NCI-H146 (cell line): ENCODE measurements at regions not wholly inside any gene's neighbourhood (a gene's known extent, or its start where the extent isn't known, plus 50 kb on each side); places are given as distances from the start of the nearest gene placed in this dataset.
"Not testable (repeated sequence)": the region's sequence is repeated elsewhere in the genome, so short reads cannot be mapped to it uniquely, and the experiment has no call there.

ENCODE experiments used
- DNase-seq: peaks from one replicate; lab custom pipeline; 2025; lab: John Stamatoyannopoulos, UW

DNA sequence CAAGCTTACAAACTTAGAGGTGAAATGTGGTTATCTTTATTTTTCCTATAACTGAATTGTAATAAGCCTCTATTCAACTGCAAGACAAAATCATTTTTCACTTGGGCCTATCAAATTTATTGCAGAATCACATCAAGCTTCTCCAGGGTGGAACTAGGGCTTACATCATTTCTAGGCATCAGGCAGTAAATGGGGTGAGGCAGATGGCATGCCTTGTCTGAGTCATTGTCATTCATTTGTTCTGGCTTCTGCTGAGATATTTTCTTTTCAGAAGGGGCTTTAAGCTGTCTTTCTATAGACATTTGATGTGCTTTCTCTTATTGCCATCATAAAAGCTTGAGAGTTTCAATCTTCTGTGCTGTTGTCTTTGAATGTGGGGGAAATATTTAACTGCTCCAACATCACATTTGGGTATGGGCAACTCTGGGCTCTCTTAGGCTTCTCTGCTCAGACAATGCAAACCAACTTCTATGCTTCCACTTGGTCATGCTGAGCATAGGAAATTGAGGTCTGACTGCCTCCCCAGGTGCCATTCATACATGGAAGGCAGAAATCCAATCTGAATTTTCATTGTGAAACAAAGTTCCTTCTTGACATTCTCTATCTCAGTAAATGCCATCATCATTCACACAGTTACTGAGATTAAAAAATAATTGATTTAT, 225.8 kb upstream of the GIMD1 start:
- DNase-seq = no peak

DNA sequence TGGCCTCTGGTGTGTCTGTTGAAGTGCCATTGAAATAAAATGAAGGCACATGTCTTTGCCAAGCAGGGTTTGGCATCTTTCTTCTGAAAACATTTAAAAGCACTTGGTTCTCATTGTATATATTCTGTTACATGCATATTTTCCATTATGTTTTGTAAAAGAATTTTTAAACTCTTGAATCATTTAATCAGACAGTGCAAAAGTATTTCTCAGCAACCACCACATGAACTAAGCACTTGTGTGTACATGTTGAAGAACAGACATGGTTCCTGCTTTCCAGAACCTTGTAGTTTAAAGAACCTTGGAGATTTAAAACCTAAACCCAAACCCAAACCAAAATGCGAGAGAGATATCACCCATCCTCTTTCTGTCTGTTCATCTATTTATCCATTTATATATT, 220.3 kb upstream of the GIMD1 start:
- DNase-seq = no peak

DNA sequence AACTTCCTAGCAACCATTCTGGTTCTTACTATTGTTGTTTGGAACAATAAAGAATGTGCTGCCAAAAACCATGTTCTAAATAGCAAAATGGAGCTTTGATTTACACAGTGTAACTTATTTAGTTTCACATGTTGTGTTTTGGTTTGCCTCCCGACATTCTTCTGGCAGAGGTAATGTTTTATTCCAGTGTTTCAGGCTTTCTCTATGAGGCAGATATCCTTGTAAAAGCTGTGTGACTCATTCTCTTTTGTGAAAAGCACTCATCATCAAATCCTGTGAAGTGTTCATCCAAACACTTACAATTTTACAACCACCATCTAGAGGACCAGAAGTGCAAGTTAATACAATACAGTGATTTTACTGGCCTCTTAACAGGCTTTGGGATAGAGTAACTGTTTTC, 219.0 kb upstream of the GIMD1 start:
- DNase-seq = no peak

DNA sequence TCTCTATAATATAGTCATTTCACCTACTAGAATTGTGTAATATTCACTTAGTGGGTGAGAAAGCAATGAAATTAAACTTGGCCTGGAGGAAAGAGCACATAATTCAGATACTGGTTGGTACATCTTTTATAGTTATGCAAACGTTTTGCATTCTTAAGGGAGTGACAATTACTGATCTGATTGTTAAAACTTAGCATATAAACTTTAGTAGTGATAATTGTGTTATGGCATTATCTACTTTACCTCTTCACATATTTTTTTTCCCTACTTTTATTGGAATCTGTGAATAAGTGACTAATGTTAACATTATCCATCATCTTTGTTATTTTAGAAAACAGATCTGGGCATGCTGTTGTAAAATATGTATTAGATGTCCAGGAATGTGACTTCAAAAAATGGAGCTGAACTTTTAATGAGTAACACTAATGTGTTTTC, 217.4 kb upstream of the GIMD1 start:
- DNase-seq = no peak

DNA sequence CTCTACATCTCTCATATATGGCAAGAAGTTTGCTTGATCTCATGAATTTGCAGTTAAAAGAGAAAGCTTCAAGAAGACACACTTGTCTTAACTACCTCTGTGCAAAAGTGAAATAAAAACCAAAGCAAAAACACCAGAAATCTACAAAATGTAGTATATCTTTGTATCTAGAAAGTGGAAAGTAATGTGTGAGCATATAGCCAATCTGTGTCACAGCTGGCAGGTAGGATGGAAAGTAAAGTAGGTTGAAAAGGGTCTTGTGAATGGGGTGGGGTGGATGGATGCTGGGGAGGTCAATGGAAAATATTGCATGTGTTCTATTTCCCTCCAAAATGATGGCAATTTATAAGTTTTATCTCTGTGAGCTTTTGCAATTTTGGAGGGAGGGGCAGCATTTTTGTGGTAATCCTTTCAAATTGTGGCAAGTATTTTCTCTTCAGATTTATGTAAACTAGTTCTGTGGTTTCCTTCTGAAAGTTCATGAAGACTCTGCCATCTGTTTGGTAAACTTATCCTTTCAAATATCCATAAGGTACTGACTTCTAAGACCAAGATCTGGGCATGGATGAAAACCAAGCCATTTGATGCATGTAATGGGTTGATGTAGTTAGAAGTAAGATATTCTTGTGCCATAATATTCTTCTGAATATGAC, 215.9 kb upstream of the GIMD1 start:
- no peak for DNase-seq

DNA sequence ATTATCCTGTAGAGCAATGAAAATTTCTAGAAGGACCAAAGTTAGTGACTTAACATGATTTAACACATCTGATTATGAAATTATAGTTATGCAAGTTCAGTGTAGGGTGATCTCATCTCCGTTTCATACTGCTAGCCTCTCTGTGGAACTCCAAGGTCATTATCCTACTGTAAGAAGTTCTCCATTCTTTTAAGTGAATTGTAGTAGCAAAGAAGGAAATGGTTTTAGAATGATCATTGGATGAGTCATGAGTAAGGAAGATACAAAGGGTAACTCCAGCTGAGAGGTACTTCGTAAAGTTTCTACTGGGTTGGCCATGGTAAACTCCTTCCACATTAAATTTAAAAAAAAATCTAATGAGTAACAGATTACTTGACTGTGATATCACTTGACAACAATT, 215.0 kb upstream of the GIMD1 start:
- no peak for DNase-seq

DNA sequence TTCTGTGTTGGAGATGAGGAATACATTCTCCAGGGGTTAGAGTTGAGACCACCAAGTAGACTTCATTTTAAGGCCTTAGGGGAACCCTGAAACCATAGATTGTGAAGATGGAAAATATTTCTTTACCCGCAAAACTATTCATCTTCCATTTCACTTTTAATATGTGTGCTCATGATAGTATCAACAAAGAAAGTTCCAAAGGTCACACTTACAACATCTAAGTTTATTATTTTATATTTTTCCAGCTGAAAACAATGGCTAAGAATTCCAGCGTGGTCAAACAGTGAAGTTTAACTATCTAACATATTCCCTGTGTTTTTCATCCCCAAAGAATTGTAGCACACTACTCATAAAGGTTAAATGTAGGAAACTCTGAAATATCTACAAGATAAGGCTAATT, 214.5 kb upstream of the GIMD1 start:
- no peak for DNase-seq

DNA sequence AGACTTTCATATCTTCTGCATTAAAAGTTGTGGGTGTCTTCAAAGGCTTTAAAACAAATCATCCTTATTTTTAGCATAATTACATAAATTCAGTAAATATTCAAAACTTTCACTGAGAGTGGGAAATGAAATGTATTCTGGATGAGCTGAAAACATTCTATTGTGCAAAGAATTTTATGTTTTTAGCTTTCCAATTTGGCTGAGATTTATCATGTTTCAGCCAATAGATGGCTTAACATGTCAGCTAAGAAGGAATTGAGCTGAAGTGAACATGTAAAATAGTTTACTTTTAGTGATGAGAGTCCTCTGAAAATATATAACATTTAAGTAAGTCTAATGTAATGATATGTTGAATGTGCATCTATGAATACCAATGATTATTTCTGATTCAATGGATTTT, 213.5 kb upstream of the GIMD1 start:
- no peak for DNase-seq

DNA sequence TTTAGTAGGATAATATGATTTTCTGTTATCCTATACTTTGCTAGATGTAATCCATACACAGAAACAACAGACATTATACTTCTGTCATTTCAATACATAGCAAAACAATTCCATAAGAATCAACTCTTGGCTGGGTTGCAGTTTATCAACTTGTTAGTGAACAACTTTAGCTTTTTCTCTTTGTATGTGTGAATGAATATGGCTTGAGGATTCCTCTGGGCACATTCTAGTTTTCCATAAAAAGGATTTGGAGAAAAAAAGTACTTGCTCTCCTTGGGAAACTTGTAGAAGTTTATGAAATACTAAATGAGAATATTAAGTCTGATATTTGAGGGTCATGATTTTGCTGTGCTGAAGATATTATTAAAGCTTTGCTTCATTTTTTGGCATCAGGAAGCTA, 210.7 kb upstream of the GIMD1 start:
- DNase-seq = no peak

DNA sequence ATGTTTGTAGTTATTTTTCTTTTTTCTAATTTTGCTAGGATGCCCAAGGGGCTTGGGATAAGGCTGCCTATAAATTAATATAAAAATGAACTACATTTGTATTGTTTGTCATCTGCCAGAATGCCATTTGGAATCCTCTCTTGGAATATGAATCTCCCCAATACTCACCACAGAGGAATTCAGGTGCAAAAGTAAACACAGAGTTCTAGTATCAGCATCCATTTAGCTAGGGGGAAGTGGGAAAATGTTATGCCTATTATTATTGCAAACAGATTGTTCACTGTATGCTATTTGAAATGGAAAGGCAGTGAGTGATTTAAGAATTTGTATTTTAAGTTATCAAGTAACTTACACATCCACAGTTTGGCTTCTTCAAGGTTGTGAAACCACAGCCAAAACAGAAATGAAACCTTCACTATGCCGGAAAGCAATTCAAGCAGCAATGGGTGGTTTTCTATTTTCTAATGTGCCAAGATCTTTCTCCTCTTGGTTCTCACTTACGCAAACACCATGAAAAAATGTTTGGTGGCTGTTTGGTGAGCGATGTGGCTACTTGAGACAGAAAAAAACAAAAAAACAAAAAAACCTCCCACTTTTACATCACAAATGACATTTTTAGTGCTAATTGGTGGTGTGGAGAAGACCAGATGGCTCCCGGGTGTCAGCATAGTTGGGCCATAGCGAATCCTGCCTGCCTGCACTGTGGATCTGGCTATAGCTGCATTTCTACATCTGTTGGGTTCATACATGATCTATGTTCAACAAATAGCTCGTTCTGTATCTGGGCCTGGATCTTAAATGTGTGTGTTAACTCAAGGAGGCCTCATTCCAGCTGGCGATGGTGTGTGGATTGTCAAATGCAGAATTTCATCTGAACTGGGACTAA, 200.8 kb upstream of the GIMD1 start:
- no peak for DNase-seq

DNA sequence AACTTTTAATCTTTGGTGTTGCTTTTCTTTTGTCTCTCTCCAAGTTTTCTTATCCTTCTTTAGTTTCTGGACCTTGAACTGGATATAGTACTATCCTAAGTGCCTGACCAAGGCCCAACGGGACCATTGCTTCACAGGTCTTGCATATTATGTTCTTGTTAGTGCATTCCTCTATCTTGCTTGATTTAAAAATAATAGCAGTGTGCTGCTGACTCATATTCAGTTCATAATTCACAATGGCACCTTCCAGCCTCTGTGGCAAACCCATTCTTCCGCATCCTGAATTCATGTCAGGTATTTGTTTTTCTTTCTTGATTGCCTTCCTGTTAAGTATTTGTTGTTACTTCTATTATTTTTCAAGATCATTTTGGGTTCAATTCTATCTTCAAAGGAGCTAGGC, 197.1 kb upstream of the GIMD1 start:
- no peak for DNase-seq

DNA sequence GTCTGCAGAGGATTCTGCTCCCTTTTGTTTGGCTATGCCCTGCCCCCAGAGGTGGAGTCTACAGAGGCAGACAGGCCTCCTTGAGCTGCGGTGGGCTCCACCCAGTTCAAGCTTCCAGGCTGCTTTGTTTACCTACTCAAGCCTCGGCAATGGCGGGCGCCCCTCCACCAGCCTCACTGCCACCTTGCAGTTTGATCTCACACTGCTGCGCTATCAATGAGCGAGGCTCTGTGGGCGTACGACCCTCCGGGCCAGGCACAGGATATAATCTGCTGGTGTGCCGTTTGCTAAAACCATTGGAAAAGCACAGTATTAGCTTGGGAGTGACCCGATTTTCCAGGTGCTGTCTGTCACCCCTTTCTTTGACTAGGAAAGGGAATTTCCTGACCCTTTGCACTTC, 195.1 kb upstream of the GIMD1 start:
- DNase-seq = not testable (repeated sequence)

DNA sequence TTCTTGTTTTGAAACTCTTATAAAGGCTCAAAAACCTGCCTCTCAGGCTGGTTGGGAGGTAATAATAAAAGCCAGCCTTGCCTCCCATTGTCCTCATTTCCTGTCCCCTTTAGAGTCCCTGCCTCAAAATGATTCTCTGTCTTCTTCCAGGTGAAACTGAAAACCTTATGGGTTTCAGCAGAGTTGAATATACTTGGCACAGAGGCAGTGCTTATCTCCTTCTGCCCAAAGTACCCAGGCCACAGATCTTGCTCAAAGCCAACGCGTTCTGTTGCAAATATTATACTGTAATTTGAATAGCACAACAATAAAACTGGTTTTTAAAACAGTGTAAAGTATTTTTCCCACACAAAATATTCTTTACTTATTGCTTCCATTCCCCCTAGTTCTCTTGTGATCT, 183.1 kb upstream of the GIMD1 start:
- no peak for DNase-seq

DNA sequence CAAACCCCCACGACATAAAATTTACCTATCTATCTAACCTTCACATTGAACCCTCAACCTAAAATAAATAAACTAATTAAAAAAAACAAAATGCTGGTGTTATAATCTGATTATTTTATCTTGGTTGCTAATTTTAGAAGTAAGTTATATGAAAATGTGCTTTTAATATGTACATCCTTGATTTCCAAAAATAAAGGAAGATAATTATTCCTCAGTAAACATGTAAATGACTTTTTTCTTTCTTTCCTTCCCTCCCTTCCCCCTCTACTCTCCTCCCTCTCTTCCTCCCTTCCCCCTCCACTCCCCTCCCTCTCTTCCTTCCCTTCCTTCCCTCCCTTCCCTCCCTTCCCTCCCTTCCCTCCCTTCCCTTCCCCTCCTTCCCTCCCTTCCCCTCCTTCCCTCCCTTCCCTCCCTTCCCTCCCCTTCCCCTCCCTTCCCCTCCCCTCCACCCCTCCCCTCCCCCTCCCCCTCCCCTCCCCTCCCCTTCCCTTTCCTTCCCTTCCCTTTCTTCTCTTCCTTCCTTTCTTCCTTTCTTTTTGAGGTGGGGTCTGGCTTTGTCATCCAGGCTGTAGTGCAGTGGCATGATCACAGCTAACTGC, 180.0 kb upstream of the GIMD1 start:
- no peak for DNase-seq

DNA sequence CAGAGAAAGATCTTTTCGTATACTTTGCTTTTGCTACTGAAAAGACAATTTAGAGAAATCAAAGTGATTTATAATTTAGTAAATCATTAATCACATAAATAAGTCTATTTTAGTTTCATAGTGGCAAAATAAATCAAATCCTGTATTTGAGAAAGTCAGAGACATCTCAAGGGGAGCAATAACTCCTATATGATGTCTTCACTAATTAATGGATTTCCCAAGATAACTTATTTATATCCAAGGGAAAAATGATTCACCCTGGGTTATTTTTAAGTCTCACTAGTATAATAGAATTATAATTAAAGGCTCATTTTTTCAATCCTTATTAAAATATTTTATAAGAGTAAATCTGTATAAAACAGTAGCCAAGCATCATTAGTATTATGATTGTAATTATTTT, 177.8 kb upstream of the GIMD1 start:
- DNase-seq = no peak

DNA sequence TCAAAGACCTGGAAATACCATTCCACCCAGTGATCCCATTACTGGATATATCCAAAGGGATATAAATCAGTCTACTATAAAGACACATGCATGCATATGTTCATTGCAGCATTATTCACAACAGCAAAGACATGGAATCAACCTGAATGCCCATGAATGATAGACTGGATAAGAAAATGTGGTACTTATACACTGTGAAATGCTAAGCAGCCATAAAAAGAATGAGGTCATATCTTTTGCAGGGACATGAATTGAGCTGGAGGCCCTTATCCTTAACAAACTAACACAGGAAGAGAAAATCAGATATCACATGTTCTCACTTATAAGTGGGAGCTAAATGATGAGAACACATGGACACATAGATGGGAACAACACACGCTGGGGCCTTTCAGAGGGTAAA, 174.0 kb upstream of the GIMD1 start:
- DNase-seq = not testable (repeated sequence)

DNA sequence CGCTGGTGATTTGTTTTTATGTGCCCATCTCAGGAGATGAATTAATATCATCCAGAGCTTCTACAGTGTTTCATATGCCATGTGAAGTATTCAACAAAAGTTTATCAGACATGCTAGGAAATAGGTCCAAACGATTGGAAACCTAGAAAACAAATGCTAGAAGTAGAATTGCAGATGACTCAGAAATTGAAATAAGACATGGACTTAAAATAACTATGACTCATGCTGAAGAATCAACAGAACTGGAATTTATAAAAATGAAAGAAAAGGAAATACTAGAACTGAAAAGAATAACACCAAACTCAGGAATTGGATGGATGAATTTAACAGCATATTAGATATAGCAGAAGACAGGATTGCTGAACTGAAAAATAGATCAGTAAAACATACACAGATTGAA, 172.7 kb upstream of the GIMD1 start:
- no peak for DNase-seq

DNA sequence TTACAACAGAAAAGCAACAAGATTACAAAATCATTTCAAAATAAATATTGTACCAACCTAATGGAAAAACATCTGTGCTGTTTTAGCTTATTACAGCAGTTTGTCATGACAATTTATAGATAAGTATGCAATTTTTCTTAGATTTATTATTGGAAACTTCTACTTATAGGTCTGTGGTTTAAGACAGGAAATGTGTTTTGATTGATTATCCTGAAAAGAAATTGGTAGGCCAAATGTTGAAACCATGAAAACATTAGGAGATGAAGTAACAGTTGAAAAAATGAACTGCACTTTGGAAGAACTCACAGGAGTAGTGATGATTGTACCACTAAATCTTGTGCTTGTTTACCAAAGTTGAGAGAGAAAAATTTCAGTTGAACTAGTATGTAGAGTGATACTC, 162.2 kb upstream of the GIMD1 start:
- DNase-seq = no peak

DNA sequence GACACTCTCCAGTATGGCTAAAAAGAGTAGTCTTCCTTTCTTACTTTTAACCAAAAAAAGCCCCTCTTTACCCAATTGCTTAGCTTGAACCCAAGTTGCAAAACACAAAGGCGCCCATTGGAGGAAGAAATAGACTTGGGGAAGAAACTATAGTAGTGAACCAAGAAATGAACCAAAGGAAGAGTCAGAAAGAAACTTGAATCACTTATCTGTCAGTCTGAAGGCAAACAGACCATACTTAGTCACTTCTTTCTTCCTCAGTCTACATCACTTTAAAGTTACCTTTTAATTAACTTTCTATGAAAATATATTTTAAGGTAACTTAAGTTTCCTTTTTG, 161.4 kb upstream of the GIMD1 start:
- no peak for DNase-seq

DNA sequence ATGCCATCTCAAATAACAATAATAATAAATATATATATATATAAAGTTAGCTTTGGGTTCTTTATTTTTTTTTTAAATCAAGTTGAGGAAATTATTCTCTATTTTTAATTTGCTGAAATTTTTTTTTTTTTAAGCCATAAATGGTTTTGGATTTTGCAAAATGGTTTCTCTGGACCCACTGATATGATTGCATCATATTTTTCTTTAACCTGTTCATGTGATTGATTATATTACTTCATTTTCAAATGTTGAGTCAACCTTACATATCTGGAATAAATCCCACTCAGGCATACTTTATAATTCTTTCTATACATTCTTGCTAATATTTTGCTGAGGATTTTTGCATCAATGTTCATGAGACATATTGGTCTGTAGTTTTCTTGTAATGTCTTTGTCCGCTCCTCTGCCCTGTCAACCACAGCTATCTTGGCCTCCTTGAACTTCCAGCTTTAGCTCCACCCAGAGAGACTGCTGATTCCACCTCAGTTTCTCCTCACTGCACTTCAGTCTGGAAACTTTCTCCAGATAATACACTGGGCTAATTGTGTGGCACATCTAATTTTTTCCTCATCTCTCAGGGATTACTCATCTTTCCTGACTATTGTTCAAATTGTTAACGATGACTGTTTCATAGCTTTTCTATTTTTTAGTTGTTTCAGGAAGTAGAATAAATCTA, 160.9 kb upstream of the GIMD1 start:
- no peak for DNase-seq

DNA sequence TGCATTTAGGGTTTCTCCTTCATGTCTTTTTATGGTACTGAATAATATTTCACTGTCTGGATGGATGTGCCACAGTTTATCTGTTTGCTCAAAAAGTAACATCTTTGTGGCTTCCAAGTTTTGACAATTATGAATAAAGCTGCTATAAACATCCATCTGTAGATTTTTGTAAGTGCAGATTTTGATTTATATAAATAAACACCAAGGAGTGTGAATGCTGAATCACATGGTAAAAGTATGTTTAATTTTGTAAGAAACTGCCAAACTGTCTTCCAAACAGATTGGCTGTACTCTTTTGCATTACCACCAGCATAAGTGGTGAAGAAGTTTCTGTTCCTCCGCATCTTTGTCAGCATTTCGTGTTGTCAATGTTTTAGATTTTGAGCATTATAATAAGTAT, 158.7 kb upstream of the GIMD1 start:
- DNase-seq = no peak

DNA sequence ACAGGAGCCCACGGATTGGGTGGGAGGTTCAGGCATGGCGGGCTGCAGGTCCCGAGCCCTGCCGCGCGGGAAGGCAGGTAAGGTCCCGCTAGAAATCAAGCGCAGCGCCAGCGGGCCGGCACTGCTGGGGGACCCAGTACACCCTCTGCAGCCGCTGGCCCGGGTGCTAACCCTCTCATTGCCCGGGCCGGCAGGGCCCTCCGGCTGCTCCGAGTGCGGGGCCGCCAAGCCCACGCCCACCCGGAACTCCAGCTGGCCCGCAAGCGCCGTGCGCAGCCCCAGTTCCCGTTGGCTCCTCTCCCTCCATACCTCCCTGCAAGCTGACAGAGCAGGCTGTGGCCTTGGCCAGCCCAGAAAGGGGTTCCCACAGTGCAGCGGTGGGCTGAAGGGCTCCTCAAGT, 156.8 kb upstream of the GIMD1 start:
- DNase-seq = not testable (repeated sequence)
